HepG2 (cell line): ENCODE measurements at regions not wholly inside any gene's neighbourhood (a gene's known extent, or its start where the extent isn't known, plus 50 kb on each side); places are given as distances from the start of the nearest gene placed in this dataset.

Experiments used
- ATAC-seq: fragments of 200-7000 bp; cut with Tn5 transposase; 3 replicates; pipeline ENCODE4 v1.9.1; 2020; ENCODE audit warnings: mild to moderate bottlenecking, moderate library complexity
- BruUV-seq: library from RNA; stranded (reverse); fragments of 400-500 nt; replicated peaks from 2 replicates; lab custom pipeline; 2021; lab: Mats Ljungman, UMichigan
- CTCF ChIA-PET: fragments of 300-600 bp; formaldehyde crosslinking; extraction: SDS; loops from one replicate; lab custom pipeline; 2021; ENCODE audit warnings: low total read pairs, inconsistent platforms, low intra/inter-chr PET ratio; lab: Yijun Ruan, JAX
- POLR2A ChIA-PET: fragments of 350-600 bp; sonication (Branson Sonifier 250); formaldehyde crosslinking; loops from one replicate; lab custom pipeline; 2020; ENCODE audit warnings: antibody characterized with exemption, inconsistent platforms; lab: Yijun Ruan, JAX
- DNase-seq: peaks from one replicate; pipeline ENCODE4 v3.0.0-alpha.2; 2015; ENCODE audit warnings: low spot score
- FAIRE-seq: peaks from 3 replicates; lab custom pipeline; 2011; peaks lifted over from hg19 to GRCh38; lab: Jason Lieb, UNC
- H2AFZ ChIP-seq: one replicate; pipeline ENCODE4 v1.6.1; 2011; ENCODE audit warnings: low read length, inconsistent platforms
- H3K27ac ChIP-seq: fragments of 300-600 bp; 3 replicates; pipeline ENCODE4 v1.8.0; 2011; ENCODE audit warnings: mixed run types, mild to moderate bottlenecking, mixed read lengths, low read length, inconsistent platforms; ENCODE audit not compliant: insufficient read depth; ENCODE audit errors: extremely low read length
- H3K27me3 ChIP-seq, 2 experiments: fragments of 200-600 bp in 1 of 2; 2 replicates in 1 of 2; 3 replicates in 1 of 2; pipeline versions ENCODE4 v1.6.0 to v1.8.0; 2011; ENCODE audit warnings: low read length in 2 of 2, mild to moderate bottlenecking in 2 of 2, moderate library complexity in 2 of 2, inconsistent platforms in 1 of 2; ENCODE audit not compliant: insufficient read depth in 2 of 2, control insufficient read depth in 1 of 2
- H3K36me3 ChIP-seq, 2 experiments: fragments of 200-600 bp in 1 of 2; replicated peaks in 1 of 2; 2 replicates in 1 of 2; 3 replicates in 1 of 2; pipeline versions ENCODE4 v1.5.1 to v1.8.0; 2011; ENCODE audit warnings: low read length in 2 of 2, inconsistent platforms in 1 of 2; ENCODE audit not compliant: insufficient read depth in 2 of 2, control insufficient read depth in 1 of 2
- H3K4me1 ChIP-seq: 2 replicates; pipeline ENCODE4 v1.5.1; 2012; ENCODE audit warnings: low read length, inconsistent platforms; ENCODE audit not compliant: insufficient read depth
- H3K4me2 ChIP-seq: 2 replicates; pipeline ENCODE4 v1.6.0; 2011; ENCODE audit warnings: low read depth, low read length, inconsistent platforms
- H3K4me3 ChIP-seq, 3 experiments: fragments of 200-600 bp in 1 of 3; sonication (generic), shearing (Covaris generic) in 1 of 3; replicated peaks in 1 of 3; 2 replicates each; pipeline ENCODE4 v1.5.1; 2011 to 2016; ENCODE audit warnings: low read length in 3 of 3, inconsistent platforms in 2 of 3, low read depth in 2 of 3, mild to moderate bottlenecking in 2 of 3, control low read depth in 1 of 3, mixed read lengths in 1 of 3; ENCODE audit not compliant: insufficient read depth in 1 of 3
- H3K79me2 ChIP-seq: one replicate; pipeline ENCODE4 v1.6.1; 2011; ENCODE audit warnings: low read length, inconsistent platforms; ENCODE audit not compliant: insufficient read depth
- H3K9ac ChIP-seq: 2 replicates; pipeline ENCODE4 v1.6.0; 2011; ENCODE audit warnings: mild to moderate bottlenecking, low read depth, low read length, inconsistent platforms; ENCODE audit not compliant: insufficient read depth
- H3K9me3 ChIP-seq: 2 replicates; pipeline ENCODE4 v1.5.1; 2012; ENCODE audit warnings: mild to moderate bottlenecking, low read length
- H4K20me1 ChIP-seq: 2 replicates; pipeline ENCODE4 v1.6.0; 2011; ENCODE audit warnings: inconsistent platforms, mild to moderate bottlenecking, low read length, moderate library complexity; ENCODE audit not compliant: insufficient read depth
- IRX3 ChIP-seq: sonication (generic); formaldehyde crosslinking; IDR thresholded peaks from 2 replicates; pipeline ENCODE4 v1.8.1; 2023; ENCODE audit warnings: mild to moderate bottlenecking, low read depth, missing genetic modification reagents, borderline replicate concordance
- NFIC ChIP-seq: IDR thresholded peaks from 2 replicates; pipeline ENCODE4 v1.6.1; 2012; ENCODE audit warnings: mild to moderate bottlenecking, low read length, inconsistent platforms
- YY1 ChIP-seq: IDR thresholded peaks from 2 replicates; pipeline ENCODE4 v1.6.1; 2011; ENCODE audit warnings: low read length, low read depth, moderate library complexity, mild to moderate bottlenecking; ENCODE audit not compliant: insufficient read depth, insufficient replicate concordance
- ZNF570 ChIP-seq: sonication (generic); formaldehyde crosslinking; IDR thresholded peaks from 2 replicates; pipeline ENCODE4 v1.4.0; 2020; ENCODE audit warnings: mild to moderate bottlenecking, missing genetic modification reagents, borderline replicate concordance
- WGBS: methylation state at CpG from one replicate; pipeline ENCODE4 v1.1.6; 2017; ENCODE audit warnings: low lambda C conversion rate; 5-methylcytosine and 5-hydroxymethylcytosine counted together
- in situ Hi-C: cut with HindIII; loops from 2 replicates; pipeline ENCODE4 v1.10.0; 2017; ENCODE audit warnings: low pct_unique_long_range_greater_than_20kb; ENCODE audit not compliant: extremely low pct_ligation_motif_present
- intact Hi-C: fragments of 100-400 bp; cut with micrococcal nuclease; formaldehyde crosslinking; loops from one replicate; pipeline ENCODE4 v1.10.0; 2022; ENCODE audit not compliant: unreplicated experiment
- TF ChIP-seq, protein P1 (sequence below), 2 experiments: sonication (generic) in 1 of 2; formaldehyde crosslinking in 1 of 2; IDR thresholded peaks; 2 replicates each; pipeline versions ENCODE4 v1.6.1 to v1.9.0; 2014 to 2022; ENCODE audit warnings: antibody characterized with exemption in 1 of 2, borderline replicate concordance in 1 of 2, inconsistent platforms in 1 of 2, low read depth in 1 of 2, missing genetic modification reagents in 1 of 2
- TF ChIP-seq, protein P2 (sequence below): sonication (generic); formaldehyde crosslinking; IDR thresholded peaks from 2 replicates; pipeline ENCODE4 v1.5.1; 2020; ENCODE audit warnings: mild to moderate bottlenecking, missing genetic modification reagents, borderline replicate concordance
- TF ChIP-seq, protein P3 (sequence below): IDR thresholded peaks from 2 replicates; pipeline ENCODE4 v1.6.1; 2012; ENCODE audit warnings: inconsistent platforms

DNA sequence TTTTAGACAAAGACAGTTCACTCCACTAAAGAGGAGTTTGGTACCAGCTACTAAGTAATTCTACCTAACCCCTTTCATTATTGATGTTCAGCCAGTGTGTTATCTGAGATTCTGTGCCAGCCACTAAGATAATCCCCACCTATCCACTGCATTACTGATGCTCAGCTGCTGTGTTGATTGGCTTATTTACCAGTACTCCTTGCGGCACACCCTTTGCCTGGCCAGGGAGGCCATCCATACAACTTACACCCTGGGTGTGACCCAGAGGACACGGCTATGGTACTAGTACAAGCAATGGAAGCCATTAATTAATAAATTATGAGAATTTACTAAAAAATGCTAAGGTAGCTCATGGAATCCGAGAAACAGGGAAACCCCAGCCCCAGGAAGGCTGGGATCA is 290.7 kb upstream of the CTNNB1 start:
- H3K36me3 ChIP-seq = no peaks in the 10 kb centered on the region
- H3K79me2 ChIP-seq = no peaks in the 10 kb centered on the region
- intact Hi-C loops = no loop called here
- WGBS = 85% methylated on average over 3 of the region's 3 CpGs
- H3K9me3 ChIP-seq = no peaks in the 10 kb centered on the region
- no peak overlapping the region for H2AFZ ChIP-seq
- H3K27me3 ChIP-seq = no peaks in the 10 kb centered on the region
- no peak overlapping the region for H3K27ac ChIP-seq
- ATAC-seq (no peak), FAIRE-seq (no peak), DNase-seq (no peak)
- H3K9ac ChIP-seq = no peak overlapping the region
- no peak overlapping the region for H3K4me2 ChIP-seq
- ChIA-PET POLR2A (no interaction called here), CTCF (no interaction called here)
- no peaks in the 10 kb centered on the region for H4K20me1 ChIP-seq
- BruUV-seq = no TSS peak
- H3K4me1 ChIP-seq = peaks cover 52% of the 10 kb centered on the region
- TF ChIP-seq YY1 (no peak), NFIC (no peak), IRX3 (CRISPR knock-in tag) (no peak), ZNF570 (no peak)
- TF ChIP-seq, protein P1, sequence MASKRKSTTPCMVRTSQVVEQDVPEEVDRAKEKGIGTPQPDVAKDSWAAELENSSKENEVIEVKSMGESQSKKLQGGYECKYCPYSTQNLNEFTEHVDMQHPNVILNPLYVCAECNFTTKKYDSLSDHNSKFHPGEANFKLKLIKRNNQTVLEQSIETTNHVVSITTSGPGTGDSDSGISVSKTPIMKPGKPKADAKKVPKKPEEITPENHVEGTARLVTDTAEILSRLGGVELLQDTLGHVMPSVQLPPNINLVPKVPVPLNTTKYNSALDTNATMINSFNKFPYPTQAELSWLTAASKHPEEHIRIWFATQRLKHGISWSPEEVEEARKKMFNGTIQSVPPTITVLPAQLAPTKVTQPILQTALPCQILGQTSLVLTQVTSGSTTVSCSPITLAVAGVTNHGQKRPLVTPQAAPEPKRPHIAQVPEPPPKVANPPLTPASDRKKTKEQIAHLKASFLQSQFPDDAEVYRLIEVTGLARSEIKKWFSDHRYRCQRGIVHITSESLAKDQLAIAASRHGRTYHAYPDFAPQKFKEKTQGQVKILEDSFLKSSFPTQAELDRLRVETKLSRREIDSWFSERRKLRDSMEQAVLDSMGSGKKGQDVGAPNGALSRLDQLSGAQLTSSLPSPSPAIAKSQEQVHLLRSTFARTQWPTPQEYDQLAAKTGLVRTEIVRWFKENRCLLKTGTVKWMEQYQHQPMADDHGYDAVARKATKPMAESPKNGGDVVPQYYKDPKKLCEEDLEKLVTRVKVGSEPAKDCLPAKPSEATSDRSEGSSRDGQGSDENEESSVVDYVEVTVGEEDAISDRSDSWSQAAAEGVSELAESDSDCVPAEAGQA (IDR thresholded peaks at IDR 0.05; ENCODE audit: low read depth) = no peak
- TF ChIP-seq, protein P1 (CRISPR knock-in tag; IDR thresholded peaks at IDR 0.05; ENCODE audit: borderline replicate concordance) = no peak
- TF ChIP-seq, protein P2, sequence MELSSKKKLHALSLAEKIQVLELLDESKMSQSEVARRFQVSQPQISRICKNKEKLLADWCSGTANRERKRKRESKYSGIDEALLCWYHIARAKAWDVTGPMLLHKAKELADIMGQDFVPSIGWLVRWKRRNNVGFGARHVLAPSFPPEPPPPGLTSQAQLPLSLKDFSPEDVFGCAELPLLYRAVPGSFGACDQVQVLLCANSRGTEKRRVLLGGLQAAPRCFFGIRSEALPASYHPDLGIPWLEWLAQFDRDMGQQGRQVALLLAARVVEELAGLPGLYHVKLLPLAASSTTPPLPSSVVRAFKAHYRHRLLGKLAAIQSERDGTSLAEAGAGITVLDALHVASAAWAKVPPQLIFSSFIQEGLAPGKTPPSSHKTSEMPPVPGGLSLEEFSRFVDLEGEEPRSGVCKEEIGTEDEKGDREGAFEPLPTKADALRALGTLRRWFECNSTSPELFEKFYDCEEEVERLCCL (CRISPR knock-in tag) = no peak
- TF ChIP-seq, protein P3, sequence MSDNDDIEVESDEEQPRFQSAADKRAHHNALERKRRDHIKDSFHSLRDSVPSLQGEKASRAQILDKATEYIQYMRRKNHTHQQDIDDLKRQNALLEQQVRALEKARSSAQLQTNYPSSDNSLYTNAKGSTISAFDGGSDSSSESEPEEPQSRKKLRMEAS = no peak
- TF ChIP-seq, all 625 proteins: peak for 0
- in situ Hi-C loops = no loop called here
- H3K4me3 ChIP-seq = no peak overlapping the region
